GM19452 (cell line): ENCODE measurements at regions not wholly inside any gene's neighbourhood (a gene's known extent, or its start where the extent isn't known, plus 50 kb on each side); places are given as distances from the start of the nearest gene placed in this dataset.

Source experiments
- ATAC-seq: cut with Tn5 transposase; IDR thresholded peaks from one replicate; pipeline ENCODE4 v1.9.1; 2021; ENCODE audit not compliant: unreplicated experiment

DNA sequence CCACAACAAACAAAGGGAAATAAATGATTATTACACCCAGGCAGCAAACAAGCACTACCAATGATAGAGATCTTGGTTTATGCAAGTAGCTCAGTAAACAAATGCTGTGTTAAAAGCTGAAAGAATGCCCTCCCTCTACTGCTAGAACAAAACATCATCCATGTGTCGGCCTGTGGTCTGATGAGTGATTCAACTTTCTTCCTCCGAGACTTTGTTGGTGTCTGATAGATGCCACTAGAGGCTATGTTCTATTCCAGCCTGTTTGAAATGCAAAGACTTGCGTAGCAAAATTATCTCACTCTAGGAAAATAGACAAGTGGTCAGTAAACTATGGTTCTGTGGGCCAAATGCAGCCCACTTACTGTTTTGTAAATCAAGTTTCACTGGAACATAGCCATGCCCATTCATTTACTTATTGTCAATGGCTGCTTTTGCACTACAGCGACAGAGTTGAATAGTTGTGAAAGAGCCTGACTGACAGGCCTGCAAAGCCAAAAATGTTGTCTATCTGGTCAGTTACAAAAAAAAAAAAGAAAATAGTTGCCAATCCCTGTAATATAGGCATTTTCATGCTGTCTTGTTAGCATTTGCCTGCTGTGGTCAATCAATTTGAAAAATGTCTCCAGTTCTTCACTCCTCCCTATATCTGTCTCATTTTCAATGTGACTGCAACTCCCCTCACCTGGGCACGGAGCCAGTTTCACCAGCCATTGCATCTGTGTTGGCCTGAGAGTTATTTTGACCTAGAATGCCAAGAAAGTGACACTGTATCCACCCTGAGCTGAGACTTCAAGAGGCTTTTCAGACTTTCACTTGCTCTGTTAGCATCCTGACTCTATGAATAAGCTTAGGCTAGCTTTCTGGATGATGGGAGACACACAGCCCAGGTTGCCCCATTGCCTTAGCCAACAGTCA, 544.6 kb upstream of the BTBD3 start:
- no peak for ATAC-seq

DNA sequence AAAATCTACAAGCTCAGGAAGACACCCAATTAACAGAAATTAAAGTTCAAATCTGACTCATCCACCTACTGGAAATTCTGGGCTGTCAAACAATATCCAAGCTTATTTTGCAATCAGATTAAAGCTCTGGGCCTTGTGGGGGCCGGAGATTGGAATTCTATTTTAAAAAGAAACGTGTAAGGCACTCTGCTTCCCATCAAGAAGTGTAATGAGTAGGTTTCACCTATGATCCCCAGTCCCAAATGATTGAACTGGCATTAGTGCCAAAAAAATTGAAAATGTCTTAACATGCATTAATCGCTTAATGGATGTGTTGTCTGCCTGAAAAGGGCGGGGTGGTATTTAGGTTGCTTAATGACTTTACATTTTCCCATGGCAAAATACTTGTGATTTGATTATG, 542.4 kb upstream of the BTBD3 start:
- ATAC-seq: no peak

DNA sequence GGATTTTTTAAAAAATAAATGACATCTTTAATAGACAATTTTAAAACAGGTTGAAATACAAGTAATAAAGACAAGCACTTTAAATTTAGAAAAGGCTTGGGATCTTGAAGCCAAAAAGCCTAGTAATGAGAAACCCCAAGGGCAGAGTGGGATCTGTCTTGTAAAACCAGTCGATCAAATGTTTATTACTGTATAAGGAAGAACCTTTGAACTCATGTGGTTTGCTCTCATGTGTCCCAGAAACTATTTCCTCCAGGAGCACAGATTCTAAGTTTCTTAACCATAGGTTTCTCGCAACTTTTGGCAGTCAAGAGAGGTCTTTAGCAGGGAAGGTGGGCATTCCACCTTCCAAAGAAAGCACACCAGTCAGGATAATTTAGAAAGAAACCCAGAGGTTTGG, 541.7 kb upstream of the BTBD3 start:
- no peak for ATAC-seq

DNA sequence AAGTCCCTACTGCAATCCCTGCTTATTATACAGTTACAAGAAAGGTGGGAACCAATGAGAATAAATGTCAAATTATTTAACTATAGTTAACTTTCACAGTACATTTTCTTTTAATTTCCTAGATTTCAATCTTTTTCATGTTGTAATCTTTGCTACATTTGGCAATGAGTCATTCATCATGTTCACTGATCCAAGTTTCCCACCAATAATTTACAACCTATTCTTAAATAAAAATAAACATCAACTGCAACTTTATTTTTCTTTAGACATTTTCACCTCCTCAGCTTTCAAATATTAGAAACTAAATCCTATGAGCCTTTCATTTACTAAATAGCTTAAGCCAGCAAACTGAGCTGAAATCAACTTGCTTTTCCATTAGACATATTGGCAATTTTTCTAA, 541.3 kb upstream of the BTBD3 start:
- ATAC-seq: no peak

DNA sequence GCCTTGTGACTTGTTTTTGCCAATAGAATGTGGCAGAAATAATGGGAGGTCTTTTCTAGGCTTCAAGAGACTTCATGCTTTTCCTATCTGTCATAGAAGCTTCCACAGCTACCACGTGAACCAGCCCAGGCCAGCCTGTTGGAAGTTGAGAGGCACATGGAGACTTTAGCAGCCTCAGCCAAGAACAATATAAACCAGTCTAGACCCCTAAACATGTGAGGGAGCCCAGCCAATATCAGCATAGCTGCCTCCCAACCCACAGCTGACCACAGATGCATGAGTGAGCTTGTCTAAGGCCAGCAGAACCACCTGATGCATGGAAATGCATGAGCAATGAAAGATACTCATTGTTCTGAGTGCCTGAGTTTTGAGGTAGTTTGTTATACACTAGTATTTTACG, 540.7 kb upstream of the BTBD3 start:
- ATAC-seq: no peak

DNA sequence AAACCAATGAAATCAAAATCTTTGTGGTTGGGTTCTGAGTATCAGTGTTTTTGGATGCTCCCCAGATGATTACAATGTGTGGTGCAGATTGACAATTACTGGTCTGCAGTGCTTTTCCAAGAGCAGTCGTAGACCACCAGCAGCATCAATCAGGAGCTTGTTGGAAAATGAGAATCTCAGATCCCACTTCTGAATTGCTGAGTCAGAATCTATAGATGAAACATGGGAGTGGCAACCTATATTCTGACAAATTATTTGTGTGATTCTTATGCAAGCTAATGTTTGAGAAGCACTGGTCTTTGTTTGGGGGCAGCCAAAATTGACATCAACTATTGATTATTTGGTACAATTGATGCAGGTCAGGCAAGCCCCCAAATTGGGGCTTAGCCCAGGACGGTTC, 539.9 kb upstream of the BTBD3 start:
- ATAC-seq: no peak

DNA sequence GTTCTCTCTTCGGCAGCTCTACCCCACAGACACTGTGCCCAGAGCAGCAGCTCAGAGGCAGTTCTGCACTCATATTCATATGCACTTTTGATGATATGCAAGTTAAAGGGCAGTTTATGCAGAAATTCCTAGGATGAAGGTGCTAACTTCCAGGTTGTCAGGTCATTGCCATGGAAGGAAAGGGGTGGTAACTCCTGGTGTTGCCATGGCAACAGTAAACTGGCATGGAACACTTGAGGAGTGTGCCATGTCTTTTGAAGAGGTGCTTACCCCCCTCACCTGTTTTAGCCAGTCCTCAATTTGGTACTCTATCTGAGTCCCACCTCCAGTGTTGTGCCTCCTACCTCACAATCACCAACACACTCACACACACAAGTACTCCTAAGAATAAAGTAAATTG, 539.4 kb upstream of the BTBD3 start:
- ATAC-seq: no peak

DNA sequence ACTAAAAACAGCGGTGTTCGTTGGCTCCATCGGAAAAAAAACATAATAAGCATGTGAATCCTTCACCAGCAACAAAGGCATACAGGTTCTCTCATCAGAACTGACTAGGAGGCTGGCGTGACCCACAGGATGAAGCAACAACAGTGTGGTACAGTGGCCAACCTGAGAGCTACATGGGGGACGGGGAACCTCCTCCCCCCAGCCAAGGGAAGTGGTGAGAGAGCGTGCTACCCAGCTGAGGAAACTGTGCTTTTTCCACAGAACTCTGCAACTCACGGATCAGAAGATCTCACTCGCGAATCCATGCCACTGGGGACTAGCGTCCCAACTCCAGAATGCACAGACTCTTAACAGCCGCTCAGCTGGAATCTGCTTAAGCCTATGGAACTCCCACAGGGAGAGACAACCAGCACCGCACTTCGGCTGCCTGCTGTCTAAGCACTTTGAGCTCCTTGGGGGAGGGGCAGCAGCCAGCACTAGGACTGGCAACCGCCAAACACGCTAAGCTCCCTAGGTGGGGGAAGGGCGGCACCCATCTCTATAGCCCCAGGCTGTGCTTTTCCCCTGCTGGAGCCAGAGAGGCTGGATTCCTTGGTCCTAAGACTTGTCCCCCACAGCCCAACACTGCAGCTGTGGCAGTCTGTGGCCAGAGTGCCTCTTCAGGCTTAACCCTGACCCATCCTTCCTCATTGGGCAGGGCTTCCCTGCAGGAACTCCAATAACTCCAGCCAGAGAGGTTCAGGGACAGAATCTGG, 538.3 kb upstream of the BTBD3 start:
- ATAC-seq: no peak

DNA sequence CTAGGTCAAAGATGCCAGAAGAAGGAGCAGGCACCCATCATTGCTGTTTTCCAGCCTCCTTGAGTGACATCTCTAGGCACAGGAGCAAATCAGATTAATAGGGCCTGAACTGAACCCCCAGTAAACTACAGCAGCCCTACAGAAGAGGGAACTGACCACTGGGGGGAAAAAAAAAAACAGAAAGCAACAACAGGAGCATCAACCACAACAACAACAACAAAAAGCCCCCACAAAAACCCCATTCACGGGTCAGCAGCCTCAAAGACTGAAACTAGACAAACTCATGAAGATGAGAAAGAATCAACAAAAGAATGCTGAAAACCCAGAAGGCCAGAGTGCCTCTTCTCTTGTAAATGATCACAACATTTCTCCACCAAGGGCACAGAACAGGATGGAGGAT, 537.4 kb upstream of the BTBD3 start:
- no peak for ATAC-seq

DNA sequence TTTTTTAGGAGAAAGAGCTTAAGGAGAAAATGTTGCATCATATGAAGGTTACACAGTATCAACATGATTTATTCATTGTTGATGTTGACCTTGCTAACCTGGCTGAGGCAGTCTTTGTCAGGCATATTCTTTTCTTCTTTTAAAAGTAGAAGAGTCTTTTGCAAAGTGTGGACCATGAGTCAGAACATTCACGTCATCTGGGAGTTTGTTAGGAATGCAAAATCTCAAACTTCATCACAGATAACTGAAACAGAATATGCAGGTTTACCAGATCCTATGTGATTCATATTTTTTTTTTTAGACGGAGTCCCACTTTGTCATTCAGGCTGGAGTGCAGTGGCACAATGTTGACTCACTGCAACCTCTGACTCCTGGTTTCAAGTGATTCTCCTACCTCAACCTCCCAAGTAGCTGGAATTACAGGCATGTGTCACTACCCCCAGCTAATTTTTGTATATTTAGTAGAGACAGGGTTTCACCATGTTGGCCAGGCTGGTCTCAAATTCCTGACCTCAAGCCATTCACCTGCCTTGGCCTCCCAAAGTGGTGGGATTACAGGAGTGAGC, 530.4 kb upstream of the BTBD3 start:
- no peak for ATAC-seq

DNA sequence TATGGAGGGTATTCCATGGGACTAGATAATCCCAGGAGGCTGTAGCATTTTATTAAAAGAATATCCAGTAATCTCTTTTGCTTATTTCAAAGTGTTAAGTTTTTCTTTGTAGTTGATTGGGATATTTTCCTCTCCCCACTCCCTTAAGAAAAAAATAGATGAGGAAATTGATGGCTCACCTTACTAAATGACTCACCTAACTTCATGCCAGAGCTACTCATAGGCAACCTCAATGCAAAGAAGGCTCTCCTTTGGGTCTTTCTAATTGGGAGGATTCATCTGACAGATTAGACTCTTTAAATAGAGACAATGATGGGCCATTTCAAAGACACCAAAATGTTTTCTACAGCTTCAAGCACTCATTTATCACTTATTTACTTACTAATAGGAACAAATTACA, 528.5 kb upstream of the BTBD3 start:
- ATAC-seq: no peak

DNA sequence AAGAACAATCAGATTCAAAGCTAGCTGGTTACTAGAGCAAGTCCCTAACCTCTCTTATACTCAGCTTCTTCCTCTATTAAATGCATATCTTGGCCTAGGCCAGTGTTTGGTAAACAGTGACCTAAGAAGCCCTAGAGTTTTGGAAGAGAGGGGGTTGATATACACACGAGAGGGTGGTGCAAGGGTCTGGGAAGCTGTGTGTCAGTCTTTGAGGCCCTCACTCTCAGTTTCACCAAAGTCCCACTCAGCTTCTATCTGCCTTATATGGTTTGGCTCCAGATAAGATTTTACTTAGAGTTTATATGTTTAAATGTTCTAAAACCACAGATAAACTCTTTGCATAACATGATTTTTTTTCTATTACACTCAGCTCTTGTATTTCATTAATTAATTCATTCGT, 526.1 kb upstream of the BTBD3 start:
- ATAC-seq: no peak

DNA sequence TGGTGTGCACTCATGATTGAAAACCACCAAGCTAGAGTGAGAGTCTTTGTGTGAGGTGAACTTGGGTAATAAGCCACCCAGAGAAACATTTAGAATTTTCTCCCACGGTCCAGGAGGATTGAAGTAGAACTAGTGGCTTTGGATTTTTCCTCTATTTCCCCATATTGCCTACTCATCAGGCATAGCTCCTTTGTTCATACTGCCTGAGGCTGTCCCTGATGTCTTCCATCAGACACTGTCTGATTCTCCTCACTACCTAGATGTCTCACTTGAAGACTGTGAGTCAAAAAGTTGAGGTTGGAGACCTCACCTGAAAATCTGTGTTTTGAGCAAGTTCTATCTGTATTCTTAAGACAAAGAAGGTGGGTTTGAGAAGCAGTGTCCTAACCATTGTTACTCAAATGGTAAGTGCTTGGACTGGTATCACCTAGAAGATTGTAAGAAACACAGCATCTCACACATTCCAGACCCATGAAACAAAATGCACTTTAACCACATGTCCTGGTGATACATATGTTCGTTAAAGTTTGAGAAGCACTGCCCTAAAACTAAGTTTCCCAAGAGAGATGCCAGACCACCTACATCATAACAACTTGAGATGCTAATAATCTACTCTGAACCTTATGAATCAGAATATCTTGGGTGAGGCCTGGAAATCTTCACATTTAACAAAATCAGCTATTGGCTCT, 523.4 kb upstream of the BTBD3 start:
- no peak for ATAC-seq

DNA sequence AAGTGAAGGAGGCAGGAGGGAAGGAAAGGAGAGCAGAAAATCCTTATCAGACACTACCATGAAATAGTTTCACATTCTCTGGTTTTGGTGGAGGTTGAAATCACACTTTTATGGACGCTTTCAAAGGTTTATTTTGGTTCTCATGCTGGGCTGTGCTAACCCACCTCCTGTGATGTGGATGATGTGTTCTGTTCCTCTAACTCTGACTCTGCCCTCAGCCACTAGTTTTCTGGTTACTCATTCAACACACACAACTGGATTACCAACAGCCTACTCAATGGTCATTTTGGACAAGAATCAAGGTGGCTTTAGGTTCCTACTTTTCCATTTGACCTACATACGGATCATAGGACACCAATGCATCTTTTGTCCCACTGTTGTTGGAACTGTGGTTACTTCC, 522.1 kb upstream of the BTBD3 start:
- ATAC-seq: no peak

DNA sequence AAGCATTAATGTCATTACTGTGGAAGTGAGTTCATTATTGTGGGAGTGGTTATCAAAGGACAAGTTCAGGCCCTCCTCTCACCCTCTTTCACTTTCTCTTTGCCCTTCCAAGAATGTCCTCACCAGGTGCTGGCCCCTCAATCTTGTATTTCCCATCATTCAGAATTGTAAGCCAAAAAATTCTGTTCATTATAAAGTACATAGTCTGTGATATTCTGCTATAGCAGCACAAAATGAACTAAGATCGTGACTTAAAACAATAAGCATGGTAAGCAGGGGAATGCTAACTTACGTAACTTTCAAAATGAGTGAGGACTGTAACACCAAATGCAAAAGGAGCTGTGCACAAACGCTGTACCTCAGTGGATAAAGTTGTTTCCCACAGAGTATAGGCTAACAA, 515.7 kb upstream of the BTBD3 start:
- ATAC-seq: no peak

DNA sequence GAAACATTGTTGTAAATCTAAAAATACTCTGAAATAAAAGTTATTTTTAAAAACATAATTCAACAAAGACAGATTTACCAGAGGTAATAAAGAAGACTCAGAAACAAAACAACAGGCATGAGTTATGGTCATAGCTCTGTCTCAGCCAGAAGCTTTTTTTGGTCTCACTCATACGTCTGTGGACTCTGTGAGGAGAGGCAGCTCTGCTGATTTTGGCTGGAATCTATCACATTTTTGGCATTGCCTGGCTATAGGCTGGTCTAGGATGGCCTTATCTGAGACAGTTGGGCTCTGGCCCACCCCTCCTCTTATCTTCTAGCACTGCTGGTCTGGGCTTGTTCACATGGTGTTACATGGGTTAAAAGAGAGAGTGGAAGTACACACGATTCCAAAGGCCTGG, 514.0 kb upstream of the BTBD3 start:
- no peak for ATAC-seq

DNA sequence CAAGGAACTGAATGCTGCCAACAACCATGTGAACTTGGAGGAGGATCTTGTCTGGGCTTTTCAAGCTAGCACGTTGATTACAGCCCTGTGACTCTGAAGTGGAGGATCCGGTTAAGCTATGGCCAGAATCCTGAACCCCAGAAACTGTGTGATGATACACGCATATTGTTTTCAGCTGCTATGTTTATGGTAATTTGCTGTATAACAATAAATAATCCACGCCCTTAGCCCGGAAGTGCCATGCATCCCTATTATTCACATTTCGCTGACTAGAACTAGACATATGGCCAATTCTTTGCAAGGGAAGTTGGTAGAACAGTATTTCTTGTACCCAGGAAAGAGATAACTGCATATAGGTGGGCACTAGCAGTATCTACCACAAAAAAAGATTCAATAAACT, 510.8 kb upstream of the BTBD3 start:
- ATAC-seq: no peak

DNA sequence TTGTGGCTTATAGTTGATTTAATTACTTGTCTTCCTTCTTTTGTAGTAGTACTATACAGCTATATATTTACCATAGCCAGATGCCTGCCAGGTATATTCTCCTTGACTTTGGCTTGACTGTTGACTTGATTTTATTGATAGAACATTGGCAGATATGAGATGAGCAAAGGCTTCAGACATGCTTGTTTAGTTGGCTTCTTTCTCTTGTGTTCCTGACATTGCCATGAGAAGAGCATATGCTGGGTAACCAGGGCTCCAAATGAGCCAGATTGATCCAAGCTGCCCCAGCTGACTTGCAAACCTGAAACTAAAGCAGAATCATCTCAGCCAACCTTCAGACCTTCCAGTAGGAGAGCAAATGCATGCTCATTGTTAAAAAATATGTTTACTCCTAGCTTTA, 508.1 kb upstream of the BTBD3 start:
- ATAC-seq: no peak

DNA sequence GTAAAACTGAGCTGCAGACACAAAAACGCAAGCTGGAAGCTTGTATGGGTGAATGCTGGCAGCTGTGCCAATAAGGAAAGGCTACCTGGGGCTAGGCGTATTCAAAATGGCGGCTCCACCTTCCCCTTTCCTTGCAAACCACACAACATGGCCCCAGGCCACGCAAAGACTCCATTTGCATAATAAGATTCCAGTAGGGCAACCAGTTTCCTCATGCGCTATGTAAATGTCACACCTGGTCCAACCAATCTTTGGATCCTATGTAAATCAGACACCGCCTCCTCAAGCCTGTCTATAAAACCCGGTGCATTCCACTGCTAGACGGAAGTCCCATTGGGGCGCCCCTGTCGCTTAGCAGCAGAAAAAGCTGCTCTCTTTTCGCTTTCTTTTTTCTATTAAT, 505.9 kb upstream of the BTBD3 start:
- ATAC-seq: no peak

DNA sequence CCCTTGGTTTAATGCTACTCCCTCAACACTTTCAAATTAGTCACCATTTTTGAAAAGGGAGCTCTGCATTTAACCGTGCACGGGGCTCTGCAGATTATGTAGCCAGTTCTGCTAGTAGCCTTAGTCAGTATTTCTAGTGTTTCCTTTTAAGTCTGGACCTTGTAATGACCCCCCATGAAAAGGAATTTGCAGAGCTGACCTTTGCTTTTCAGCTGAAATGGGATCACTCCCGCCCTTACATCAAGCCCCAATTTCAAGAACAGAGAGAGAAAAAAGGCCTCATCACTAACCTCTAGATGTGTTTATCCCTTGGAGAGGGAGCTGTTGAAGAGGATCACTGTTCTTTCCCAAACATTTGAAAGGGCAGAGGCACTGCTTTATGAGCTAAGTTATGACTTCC, 490.7 kb upstream of the BTBD3 start:
- no peak for ATAC-seq

DNA sequence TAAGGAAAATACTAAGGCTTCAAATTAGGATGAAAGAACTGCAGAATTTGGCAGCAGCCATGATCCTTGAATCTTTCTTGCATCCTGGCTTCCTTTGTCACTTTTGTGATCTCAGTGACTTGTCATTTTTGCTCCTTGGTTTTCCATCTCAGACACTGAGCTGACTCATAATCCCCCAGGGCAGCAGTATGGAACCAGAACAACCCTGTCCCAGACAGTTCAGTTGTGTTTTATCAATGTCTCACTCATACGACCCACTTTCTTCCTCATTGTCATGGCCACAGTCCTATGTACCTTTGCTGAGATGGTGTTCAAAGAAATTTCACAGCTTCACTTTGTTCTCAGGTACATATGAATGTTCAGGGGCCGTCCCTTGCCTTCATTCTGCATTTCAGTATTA, 488.5 kb upstream of the BTBD3 start:
- no peak for ATAC-seq
